HG03108 (cell line): ENCODE measurements at regions not wholly inside any gene's neighbourhood (a gene's known extent, or its start where the extent isn't known, plus 50 kb on each side); places are given as distances from the start of the nearest gene placed in this dataset.
"Not testable (repeated sequence)": the region's sequence is repeated elsewhere in the genome, so short reads cannot be mapped to it uniquely, and the experiment has no call there.

Experiments
- ATAC-seq: cut with Tn5 transposase; IDR thresholded peaks from one replicate; pipeline ENCODE4 v1.9.1; 2021; ENCODE audit warnings: moderate library complexity; ENCODE audit not compliant: unreplicated experiment

GRCh38 chr1:29634746-29635335 lies 398.5 kb downstream of the PTPRU start:
- ATAC-seq: no peak

- no peak for ATAC-seq
These were observed 398.0 kb downstream of the PTPRU start for GRCh38 chr1:29634324-29634723.

GRCh38 chr1:29633771-29634170 lies 397.4 kb downstream of the PTPRU start:
- ATAC-seq: no peak

DNA sequence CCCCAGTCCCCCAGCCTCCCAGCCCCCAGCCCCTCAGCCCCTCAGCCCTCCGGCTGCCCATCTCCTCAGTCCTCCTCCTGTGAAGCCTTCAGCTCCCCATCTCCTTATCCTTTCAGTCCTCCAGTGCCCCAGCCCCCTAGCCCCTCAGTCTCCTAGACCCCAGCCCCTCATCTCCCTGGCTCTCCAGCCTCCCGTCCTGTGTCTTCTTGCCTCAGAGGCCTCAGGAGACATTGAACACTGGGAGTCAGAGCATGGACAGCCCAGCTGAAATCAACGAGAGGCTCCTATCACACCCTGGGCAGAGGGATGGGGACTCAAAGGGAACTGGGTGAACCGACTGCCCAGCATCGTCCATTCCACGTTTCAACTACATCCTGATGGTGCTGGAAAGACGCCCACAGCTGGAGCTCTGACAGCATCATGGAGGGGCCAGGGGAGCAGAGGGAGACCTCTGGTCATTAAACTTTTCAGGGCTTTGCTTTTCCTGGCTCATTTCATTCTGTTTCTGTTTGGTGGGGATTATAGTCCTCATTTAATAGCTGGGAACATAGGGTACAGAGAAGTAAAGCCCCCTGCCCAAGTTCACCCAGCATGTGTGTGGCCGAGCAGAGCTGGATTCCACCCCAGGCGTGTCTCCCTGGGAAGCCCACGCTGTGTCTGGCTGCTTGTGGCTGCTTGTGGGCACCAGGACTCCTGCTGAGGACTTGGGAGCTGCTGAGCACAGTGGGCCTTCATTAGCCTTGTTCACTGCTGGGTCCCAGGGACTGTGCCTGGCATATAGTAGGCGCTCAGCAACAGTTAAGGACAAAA lies 396.7 kb downstream of the PTPRU start:
- no peak for ATAC-seq

DNA sequence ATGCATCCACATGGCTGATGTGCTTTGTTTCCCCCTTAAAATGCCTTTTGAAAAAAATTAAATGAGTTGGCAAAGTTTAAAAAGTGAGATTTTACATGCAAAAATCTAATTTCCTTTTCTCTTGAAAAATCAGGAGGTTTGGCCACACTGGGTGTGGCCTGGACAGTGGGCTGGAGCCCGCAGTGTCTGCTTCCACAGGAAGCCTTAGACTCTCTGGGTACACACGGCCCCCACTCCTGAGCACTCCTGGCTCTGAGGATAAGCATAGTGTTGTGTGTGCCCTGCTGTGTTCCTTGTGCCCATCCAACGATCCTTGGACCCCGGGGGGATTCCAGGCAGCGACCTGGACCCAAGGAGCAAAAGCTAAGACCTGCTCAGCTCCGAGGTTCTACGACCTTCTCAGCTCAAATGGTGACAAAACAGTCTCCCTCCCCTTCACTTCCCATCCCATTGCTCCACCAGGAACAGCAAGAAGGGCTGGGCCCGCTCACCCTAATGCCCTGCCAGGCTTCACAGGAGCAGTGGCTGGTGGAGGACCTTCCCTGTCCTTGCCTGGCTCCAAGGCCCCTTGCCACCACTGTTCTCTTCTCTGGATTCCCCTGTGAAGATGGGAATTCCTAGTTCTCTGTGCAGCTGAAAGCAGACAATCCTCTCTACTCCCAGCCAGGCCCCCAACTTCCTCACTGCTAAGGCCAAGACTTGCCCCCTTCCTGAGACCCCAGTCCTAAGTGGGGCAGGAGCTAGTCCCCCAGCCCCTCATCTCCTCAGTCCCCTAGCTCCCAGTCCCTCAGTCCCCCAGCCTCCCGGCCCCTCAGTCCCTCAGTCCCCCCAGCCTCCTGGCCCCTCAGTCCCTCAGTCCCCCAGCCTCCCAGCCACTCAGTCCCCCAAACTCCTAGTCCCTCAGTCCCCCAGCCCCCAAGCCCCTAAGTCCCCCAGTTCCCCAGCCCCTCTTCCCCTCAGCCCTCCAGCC lies 395.8 kb downstream of the PTPRU start:
- ATAC-seq: no peak

DNA sequence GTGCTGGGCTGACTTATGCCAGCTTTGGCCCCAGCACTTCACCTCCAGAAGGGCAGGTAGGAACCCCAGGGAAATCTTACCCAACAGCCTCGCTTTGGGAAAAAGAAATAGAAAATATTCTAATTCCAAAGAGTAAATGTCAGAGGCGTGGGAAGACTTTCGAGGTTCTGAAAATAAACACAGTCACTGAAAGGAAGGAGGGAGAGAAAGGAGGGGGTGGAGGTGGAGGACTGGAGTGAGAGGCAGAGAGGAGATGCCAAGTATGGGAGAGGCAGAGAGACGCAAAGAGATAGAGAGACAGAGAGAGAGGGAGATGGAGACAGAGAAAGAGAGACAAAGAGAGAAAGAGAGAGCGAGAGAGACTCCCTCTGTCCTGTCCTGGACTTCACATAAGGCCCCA lies 395.0 kb downstream of the PTPRU start:
- no peak for ATAC-seq

GRCh38 chr1:29630756-29631155 lies 394.4 kb downstream of the PTPRU start:
- no peak for ATAC-seq

DNA sequence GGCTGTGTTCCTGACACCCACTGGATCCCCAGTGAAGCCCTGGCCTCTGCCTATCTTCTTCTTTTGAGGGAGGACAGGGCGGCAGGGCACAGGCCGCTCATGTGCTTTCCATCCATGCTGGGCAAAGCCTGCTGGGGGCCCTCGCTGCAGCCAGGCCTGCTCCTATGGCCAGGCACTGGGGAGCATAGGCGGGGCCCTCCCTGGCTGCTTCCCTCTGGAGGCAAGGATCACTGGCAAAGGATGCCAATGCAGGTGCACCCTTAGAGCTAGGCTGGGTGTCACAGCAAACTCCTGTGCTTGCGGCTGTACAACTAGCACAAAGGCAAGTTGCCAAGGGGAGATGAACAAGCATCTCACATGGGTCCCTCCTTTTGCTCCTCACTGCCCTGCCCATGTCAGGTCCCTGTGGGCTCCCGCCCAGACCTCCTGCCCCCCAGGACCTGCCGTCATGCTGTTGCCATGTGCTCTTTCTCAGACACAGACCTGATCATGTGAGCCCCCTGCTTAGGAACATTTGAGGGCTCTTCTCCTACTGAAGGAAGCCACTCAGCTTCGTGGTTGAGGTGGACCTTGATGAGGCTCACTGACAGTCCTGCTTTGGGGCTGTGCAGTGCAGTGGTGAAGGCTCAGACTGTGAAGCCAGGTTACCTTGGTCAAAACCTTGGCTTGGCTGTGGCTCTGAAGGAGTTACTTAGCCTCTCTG lies 393.6 kb downstream of the PTPRU start:
- ATAC-seq: no peak

DNA sequence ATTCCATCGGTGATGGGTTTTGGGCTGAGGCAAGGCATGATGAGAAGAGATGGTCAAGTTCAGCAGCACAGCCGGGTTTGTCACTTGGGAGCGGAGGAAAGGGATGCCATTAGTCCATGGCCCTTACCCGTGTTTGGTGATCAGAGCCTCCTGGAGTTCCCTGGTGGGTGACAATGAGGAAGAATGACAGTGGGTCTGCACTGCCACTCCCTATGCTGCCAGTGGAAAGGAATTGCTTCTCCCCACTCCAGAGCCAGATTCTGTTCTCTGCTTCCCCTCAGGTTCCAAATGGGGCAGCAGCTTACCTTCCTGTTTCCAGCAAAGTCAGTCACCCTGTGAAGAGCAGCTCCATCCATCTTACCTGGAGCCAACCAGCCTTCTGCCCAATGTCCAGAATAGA lies 393.1 kb downstream of the PTPRU start:
- no peak for ATAC-seq

DNA sequence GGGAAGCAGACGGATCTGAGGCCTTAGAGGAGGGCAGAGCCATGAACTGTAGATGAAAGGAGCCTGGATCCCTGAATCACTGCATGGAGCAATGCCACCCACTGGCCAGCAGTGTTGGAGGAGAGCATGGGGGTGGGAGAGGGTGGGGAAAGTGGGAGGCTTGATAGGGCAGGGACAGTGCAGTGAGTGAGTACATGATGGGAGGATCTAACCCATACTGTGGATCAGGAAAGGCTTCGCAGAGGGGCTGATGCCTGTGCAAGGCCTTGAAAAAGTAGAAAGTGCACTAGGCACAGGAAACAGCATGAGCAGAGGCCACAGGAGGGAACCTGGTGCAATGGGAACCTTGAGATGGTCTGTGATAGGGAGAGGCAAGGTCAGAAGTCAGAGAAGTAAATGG lies 391.9 kb downstream of the PTPRU start:
- ATAC-seq: no peak

GRCh38 chr1:29626726-29627125 lies 390.4 kb downstream of the PTPRU start:
- no peak for ATAC-seq

GRCh38 chr1:29626066-29626465 lies 389.7 kb downstream of the PTPRU start:
- ATAC-seq: no peak

GRCh38 chr1:29625084-29625420 lies 388.7 kb downstream of the PTPRU start:
- no peak for ATAC-seq

DNA sequence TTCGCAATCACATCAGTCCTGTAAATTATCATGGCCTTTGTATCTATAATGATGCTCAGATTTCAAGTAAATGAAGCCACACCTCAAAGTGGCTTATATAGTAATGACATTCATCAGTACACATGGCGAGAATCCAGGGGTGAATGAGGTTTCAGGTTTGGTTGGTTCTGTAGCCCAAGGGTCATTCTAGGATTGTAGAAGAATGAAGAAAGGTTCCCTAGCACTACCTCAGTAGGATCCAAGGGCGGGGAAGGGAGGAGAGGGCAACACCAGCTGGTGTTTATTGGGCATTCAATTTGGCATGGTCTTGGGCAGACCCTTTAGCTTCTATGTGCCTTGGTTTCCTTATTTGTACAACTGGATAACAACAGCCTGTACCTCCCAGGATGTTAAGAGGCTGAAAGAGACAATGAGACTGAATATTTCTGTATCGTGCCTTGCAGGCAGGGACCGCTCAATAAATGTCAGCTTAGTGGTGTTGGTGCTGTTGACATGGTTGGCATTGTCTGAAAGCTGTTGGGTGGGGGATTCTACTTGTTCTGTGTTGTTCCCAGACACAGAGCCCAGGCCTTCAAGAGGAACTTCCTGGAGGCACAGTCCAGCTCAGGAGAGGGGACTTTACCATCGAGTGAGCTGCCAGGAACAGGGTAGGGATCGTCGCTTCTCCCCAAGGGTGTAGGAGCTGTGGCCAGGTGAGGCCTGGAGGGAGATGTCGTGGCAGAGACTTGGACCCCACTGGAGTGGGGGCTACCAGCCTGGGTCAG lies 388.2 kb downstream of the PTPRU start:
- ATAC-seq: no peak

GRCh38 chr1:29623501-29623900 lies 387.2 kb downstream of the PTPRU start:
- no peak for ATAC-seq

DNA sequence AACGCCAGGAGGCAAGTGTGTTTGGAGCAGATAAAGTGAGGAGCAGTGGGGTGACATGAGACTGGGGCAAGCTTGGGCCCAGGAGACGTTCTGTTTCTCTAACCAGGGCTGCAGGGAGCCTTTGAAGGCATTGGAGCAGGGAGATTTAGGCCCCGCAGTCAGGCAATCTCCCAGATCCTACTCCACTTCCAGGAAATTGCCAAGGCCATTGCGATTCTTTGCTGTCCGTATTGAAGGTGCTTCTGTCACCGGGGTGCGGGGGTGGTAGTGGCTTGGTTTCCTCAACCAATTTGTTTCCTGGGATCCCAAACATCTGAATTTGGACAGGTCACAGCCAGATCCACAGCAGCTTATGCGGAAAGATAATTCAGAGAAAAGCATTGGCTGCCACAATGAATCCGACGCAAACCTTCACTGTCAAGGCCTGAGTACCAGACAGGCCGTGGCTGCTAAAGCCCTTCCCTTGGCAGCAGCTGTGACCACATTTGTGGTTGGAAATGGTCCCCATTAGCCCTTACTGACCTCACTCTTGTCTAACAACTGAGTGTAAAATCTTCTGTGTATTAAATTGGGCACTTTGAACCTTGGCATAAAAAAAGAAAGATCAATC lies 385.6 kb downstream of the PTPRU start:
- no peak for ATAC-seq

- ATAC-seq: no peak
These were observed 384.3 kb downstream of the PTPRU start for GRCh38 chr1:29620631-29621030.

DNA sequence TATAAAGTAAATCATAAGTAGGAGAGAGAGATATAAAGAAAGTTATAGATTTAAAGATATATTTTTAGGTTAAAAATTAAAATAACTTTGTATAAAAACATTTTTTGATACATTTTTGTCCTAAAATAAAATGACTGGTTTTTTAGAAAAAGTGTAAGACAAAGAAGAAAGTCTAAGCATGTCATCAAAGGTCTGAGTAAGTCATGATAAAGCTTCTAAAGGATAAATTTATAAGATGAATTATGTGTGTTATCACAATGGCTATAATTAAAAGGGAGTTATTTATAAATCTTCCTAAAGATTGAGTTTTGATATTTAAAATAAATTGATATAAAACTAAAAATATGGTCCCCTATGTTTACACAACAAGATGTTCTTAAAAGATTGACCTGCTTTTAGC lies 370.9 kb downstream of the PTPRU start:
- no peak for ATAC-seq

GRCh38 chr1:29604796-29605195 lies 368.5 kb downstream of the PTPRU start:
- ATAC-seq: not testable (repeated sequence)

DNA sequence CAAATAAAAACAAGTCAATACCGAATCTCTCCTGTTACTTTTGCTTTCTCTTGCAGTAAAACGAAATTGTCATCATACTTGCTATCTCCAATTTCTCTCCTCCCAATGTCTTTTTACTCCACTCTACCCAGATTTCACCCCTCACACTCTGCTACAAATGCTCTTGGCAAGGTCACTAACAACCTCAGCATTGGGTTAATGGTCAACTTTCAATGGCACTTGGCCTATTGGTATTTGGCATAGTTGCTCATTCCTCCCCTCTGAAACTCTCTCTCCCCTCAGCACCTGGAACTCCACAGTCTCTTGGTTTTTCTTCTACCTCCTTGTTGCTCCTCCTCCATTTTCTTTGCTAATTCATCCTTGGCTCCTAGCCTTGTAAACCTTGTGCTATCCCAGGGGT lies 367.3 kb downstream of the PTPRU start:
- ATAC-seq: no peak
